ENCODE measurements at regions not wholly inside any gene's neighbourhood (a gene's known extent, or its start where the extent isn't known, plus 50 kb on each side); places are given as distances from the start of the nearest gene placed in this dataset.

GRCh38 chr2:236393581-236393980, 129.4 kb upstream of the ASB18 start:
- 78 to 79% methylated on average over 3 of the region's 3 CpGs for WGBS, 2 donors
- DNase-seq, result no peak
- no peak overlapping the region for H3K4me3 ChIP-seq
- no peaks in the 10 kb centered on the region for H3K9me3 ChIP-seq
- ATAC-seq, result no peak
- H3K27me3 ChIP-seq, result peaks cover 0 to 5% (median 0%) of the 10 kb centered on the region in 7 donors
- intact Hi-C loops (cut with DNase I), result no loop called here
- H3K27ac ChIP-seq, result no peak overlapping the region
- no peaks in the 10 kb centered on the region for H3K4me1 ChIP-seq
- H3K36me3 ChIP-seq, result no peaks in the 10 kb centered on the region
- no peak for TF ChIP-seq CTCF (IDR thresholded peaks at IDR 0.05)

- intact Hi-C loops (cut with DNase I), result no loop called here
- Histone ChIP-seq H3K27ac (no peak overlapping the region), H3K36me3 (no peaks in the 10 kb centered on the region), H3K9me3 (no peaks in the 10 kb centered on the region), H3K27me3 (peaks cover 0 to 5% (median 0%) of the 10 kb centered on the region in 7 donors), H3K4me1 (no peaks in the 10 kb centered on the region), H3K4me3 (no peak overlapping the region)
- TF ChIP-seq CTCF (IDR thresholded peaks at IDR 0.05), result no peak
- ATAC-seq, result no peak
- no peak for DNase-seq
- 93 to 96% methylated on average over 9 of the region's 9 CpGs for WGBS, 2 donors
These were observed 130.4 kb upstream of the ASB18 start for GRCh38 chr2:236394571-236394970.

GRCh38 chr2:236395067-236395466, 130.9 kb upstream of the ASB18 start:
- intact Hi-C loops (cut with DNase I), result no loop called here
- DNase-seq, result no peak
- Histone ChIP-seq H3K4me3 (no peak overlapping the region), H3K9me3 (no peaks in the 10 kb centered on the region), H3K27ac (no peak overlapping the region), H3K27me3 (peaks cover 0 to 5% (median 0%) of the 10 kb centered on the region in 7 donors), H3K4me1 (no peaks in the 10 kb centered on the region), H3K36me3 (no peaks in the 10 kb centered on the region)
- ATAC-seq, result no peak
- no peak for TF ChIP-seq CTCF (IDR thresholded peaks at IDR 0.05)
- WGBS, 2 donors, result 90 to 94% methylated on average over 7 of the region's 7 CpGs

- H3K27me3 ChIP-seq, result peaks cover 0 to 5% (median 0%) of the 10 kb centered on the region in 7 donors
- H3K36me3 ChIP-seq, result no peaks in the 10 kb centered on the region
- TF ChIP-seq CTCF (IDR thresholded peaks at IDR 0.05), result no peak
- WGBS, 2 donors, result 92% methylated on average over 13 of the region's 13 CpGs
- H3K9me3 ChIP-seq, result no peaks in the 10 kb centered on the region
- DNase-seq, result no peak
- no peak overlapping the region for H3K27ac ChIP-seq
- H3K4me3 ChIP-seq, result no peak overlapping the region
- no peak for ATAC-seq
- intact Hi-C loops (cut with DNase I), result no loop called here
- no peaks in the 10 kb centered on the region for H3K4me1 ChIP-seq
These were observed 132.7 kb upstream of the ASB18 start for GRCh38 chr2:236396818-236397350.
